SHP77 treated with DMSO at 0.1 percent for 48 hours (cell line): ENCODE measurements at regions not wholly inside any gene's neighbourhood (a gene's known extent, or its start where the extent isn't known, plus 50 kb on each side); places are given as distances from the start of the nearest gene placed in this dataset.
"Not testable (repeated sequence)": the region's sequence is repeated elsewhere in the genome, so short reads cannot be mapped to it uniquely, and the experiment has no call there.

Source experiments
- DNase-seq: peaks from one replicate; lab custom pipeline; 2025; lab: John Stamatoyannopoulos, UW

GRCh38 chrX:117487421-117487820, 629.2 kb downstream of the KLHL13 start:
- DNase-seq = no peak

GRCh38 chrX:117483950-117484349, 632.7 kb downstream of the KLHL13 start:
- no peak for DNase-seq

- no peak for DNase-seq
These were observed 658.2 kb downstream of the KLHL13 start for GRCh38 chrX:117458243-117458968.

- DNase-seq = no peak
These were observed 660.8 kb downstream of the KLHL13 start for GRCh38 chrX:117455787-117456186.

DNA sequence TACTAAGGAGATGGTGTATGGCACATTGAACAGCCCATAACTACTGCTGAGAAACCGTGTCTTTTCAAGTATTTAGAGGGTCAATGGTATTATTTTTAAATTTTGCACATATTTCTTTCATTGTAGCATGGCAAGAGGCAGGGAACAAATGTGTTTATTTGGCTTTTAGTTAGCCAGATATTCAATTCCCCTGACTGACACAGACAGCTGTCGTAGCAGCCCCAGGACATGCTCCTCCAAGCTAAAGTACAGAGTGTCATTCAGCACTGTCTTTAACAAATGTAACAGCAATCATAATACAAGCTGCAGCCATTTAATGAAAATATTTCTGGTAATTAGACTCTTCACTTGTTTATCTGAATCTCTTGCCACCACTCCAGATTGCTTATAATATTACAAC, 687.1 kb downstream of the KLHL13 start:
- DNase-seq = no peak

DNA sequence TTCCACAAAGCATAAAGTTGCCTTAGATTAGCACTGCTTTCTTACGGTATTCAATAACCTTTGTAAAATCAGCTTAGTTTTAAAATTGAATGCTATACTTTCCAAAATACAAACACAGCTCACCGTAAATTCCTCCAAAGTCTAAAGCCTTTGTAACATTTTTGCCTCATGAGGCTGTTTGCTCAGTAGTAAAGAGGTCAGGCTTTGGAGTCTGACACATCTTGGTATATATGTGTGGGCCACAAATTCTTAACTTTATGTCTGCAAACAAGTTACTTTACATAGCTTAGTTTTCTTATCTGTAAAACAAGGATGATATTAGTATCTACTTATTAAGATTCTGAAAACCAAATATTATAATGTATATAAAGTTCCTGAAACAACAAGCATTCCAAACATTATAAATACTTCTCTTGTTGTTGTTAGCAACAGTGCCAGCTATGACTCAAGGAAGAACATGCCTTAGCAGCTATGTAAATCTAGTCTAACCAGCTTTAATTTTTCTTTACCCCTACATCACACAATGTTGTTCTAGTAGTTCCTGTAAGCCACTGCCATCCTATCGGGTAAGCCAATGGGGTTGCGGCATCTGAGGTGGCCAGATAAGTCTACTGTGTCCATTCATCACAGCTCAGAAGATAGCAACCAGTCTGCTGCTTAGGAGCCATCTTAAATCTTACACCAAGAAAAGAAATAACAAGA, 709.0 kb downstream of the KLHL13 start:
- no peak for DNase-seq

GRCh38 chrX:117400839-117401238, 715.8 kb downstream of the KLHL13 start:
- no peak for DNase-seq

GRCh38 chrX:117400005-117400404, 716.6 kb downstream of the KLHL13 start:
- no peak for DNase-seq

GRCh38 chrX:117397844-117398243, 718.8 kb downstream of the KLHL13 start:
- DNase-seq = no peak

GRCh38 chrX:117394506-117395070, 722.0 kb downstream of the KLHL13 start:
- not testable (repeated sequence) for DNase-seq

DNA sequence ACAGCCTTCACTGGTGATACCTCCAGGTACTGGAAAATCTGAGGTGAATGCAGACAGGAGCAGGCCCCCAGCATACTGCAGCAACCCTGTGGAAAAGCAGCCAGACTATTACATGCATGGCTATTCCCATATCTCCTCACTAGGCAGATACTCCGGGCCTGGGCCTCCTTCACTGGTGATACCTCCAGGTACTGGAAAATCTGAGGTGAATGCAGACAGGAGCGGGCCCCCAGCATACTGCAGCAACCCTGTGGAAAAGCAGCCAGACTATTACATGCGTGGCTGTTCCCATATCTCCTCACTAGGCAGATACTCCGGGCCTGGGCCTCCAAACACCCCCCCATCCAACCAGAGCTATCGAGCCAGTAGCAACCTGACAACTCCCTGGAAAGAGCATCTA, 724.2 kb downstream of the KLHL13 start:
- not testable (repeated sequence) for DNase-seq

DNA sequence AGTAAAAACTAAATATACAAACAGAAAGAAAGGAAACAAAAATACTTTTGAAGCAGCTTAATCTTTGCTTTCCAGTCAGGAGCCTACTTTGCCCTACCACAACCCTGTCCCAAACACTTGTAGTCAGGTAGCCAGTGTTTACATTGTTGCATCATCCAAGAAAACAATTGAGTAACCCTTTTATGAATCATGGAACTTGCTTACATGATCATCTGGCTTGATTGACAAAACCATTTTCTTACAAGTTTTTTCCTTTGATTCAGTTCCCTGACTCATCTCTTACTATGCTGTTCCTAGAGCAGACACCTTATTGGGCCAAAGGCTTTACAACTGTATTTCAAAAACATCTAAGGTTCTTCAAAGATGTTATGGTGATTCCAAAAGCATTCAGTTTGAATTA, 740.1 kb downstream of the KLHL13 start:
- no peak for DNase-seq

DNA sequence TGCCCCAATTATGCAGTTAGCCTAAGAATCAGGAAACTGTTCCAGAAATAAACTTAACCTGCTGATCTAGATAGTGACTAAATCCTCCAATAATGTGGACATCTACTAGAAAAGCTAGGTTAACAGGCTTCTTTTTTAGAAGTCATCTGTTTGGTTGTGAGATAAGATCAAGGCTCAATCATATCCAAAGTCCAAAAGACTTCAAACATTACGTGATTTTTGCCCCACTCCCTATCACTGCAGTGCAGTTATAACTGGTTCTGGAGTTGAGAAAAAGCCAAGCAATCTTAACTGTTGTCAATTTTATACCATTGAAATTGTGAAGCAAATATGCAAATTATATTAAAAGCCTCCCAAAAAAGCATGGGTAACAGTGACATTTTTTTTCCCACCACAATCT, 781.4 kb downstream of the KLHL13 start:
- DNase-seq = no peak

GRCh38 chrX:117327373-117327772, 789.2 kb downstream of the KLHL13 start:
- no peak for DNase-seq

GRCh38 chrX:117325706-117326105, 790.9 kb downstream of the KLHL13 start:
- DNase-seq = no peak

GRCh38 chrX:117305168-117305766, 811.3 kb downstream of the KLHL13 start:
- DNase-seq = no peak

DNA sequence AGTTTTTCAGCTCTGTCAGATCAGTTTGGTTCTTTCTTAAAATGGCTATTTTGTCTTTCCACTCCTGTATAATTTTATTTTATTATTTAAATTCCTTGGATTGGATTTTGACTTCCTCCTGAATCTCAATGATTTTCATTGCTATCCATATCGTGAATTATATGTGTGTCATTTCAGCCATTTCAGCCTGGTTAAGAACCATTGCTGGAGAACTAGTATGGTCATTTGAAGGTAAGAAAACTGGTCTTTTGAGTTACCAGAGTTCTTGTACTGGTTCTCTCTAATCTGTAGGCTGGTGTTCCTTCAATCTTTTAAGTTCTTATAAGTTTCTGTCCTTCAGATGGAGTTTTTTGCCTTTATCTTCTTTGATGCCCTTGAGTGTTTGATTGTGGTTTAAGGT, 815.5 kb downstream of the KLHL13 start:
- DNase-seq = no peak

- DNase-seq = no peak
These were observed 824.9 kb downstream of the KLHL13 start for GRCh38 chrX:117291760-117292159.

- DNase-seq = no peak
These were observed 812.2 kb upstream of the CT83 start for GRCh38 chrX:117274965-117275364.
